ENCODE measurements at regions not wholly inside any gene's neighbourhood (a gene's known extent, or its start where the extent isn't known, plus 50 kb on each side); places are given as distances from the start of the nearest gene placed in this dataset.

DNA sequence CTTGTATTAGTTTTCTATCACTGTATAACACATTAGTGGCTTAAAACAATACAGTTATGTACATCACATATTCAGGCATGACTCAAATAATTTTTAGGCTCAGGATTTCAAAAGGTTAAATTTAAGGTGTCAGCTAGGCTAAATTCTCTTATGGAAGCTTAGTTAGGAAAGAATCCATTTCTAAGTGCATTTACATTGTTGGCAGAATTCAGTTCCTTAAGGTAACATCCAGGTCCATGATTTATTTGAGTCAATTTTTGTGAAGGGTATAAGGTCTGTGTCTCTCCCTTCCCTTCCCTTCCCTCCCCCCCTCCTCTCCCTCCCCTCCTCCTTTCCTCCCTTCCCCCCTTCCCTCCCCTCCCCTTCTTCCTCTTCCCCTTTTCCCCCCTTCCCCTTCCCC is 399.0 kb upstream of the CNTN5 start:
- Histone ChIP-seq H3K4me2 (ENCODE audit: low read length) (no peak overlapping the region), H3K79me2 (ENCODE audit: insufficient read depth, low read length) (no peaks in the 10 kb centered on the region), H2AFZ (ENCODE audit: low read length) (no peak overlapping the region), H4K20me1 (ENCODE audit: insufficient read depth, low read length) (no peaks in the 10 kb centered on the region), H3K4me3 (ENCODE audit: low read depth, low read length, poor library complexity, severe bottlenecking) (no peak overlapping the region), H3K9ac (ENCODE audit: low read length) (no peak overlapping the region), H3K4me1 (ENCODE audit: insufficient read depth, low read length, severe bottlenecking) (no peaks in the 10 kb centered on the region), H3F3A (ENCODE audit: insufficient read depth, low read length) (no peaks in the 10 kb centered on the region), H3K27me3 (ENCODE audit: insufficient read depth, low read length) (no peaks in the 10 kb centered on the region), H3K9me2 (ENCODE audit: low read depth, low read length) (no peaks in the 10 kb centered on the region), H3K36me3 (ENCODE audit: insufficient read depth, low read length) (no peaks in the 10 kb centered on the region), H3K27ac (ENCODE audit: low read depth, low read length, poor library complexity, severe bottlenecking) (no peak overlapping the region), H3K9me3 (ENCODE audit: low read length) (no peaks in the 10 kb centered on the region)
- TF ChIP-seq, protein P1, sequence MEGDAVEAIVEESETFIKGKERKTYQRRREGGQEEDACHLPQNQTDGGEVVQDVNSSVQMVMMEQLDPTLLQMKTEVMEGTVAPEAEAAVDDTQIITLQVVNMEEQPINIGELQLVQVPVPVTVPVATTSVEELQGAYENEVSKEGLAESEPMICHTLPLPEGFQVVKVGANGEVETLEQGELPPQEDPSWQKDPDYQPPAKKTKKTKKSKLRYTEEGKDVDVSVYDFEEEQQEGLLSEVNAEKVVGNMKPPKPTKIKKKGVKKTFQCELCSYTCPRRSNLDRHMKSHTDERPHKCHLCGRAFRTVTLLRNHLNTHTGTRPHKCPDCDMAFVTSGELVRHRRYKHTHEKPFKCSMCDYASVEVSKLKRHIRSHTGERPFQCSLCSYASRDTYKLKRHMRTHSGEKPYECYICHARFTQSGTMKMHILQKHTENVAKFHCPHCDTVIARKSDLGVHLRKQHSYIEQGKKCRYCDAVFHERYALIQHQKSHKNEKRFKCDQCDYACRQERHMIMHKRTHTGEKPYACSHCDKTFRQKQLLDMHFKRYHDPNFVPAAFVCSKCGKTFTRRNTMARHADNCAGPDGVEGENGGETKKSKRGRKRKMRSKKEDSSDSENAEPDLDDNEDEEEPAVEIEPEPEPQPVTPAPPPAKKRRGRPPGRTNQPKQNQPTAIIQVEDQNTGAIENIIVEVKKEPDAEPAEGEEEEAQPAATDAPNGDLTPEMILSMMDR (IDR thresholded peaks at IDR 0.05; ENCODE audit: low read length): no peak
- TF ChIP-seq EZH2 (IDR thresholded peaks at IDR 0.05; ENCODE audit: borderline replicate concordance, low read length): no peak

DNA sequence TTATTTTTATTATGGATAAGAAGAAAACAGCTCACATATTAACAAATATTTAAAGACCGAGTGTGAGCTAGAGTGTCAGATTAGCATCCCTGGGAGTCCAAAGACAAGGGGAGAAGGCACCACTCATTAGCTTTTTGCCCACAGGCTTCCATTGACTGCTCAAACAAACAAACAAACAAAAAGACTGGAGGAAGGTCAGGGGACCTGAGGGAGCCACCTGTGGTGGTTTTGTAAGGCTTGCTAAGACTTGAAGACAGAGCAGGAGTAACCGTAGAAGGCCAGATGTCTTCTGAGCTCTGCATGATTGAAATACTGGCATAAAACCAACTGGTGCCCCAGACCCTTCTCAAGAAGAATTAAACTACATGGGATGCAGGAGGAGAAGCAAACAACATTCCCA is 395.2 kb upstream of the CNTN5 start:
- TF ChIP-seq EZH2 (IDR thresholded peaks at IDR 0.05; ENCODE audit: borderline replicate concordance, low read length): no peak
- TF ChIP-seq, protein P1 (IDR thresholded peaks at IDR 0.05; ENCODE audit: low read length): no peak
- Histone ChIP-seq H3K27ac (ENCODE audit: low read depth, low read length, poor library complexity, severe bottlenecking) (no peak overlapping the region), H2AFZ (ENCODE audit: low read length) (no peak overlapping the region), H4K20me1 (ENCODE audit: insufficient read depth, low read length) (no peaks in the 10 kb centered on the region), H3K79me2 (ENCODE audit: insufficient read depth, low read length) (no peaks in the 10 kb centered on the region), H3K9me3 (ENCODE audit: low read length) (no peaks in the 10 kb centered on the region), H3K9me2 (ENCODE audit: low read depth, low read length) (no peaks in the 10 kb centered on the region), H3K36me3 (ENCODE audit: insufficient read depth, low read length) (no peaks in the 10 kb centered on the region), H3K4me3 (ENCODE audit: low read depth, low read length, poor library complexity, severe bottlenecking) (no peak overlapping the region), H3K4me1 (ENCODE audit: insufficient read depth, low read length, severe bottlenecking) (no peaks in the 10 kb centered on the region), H3K4me2 (ENCODE audit: low read length) (no peak overlapping the region), H3F3A (ENCODE audit: insufficient read depth, low read length) (no peaks in the 10 kb centered on the region), H3K9ac (ENCODE audit: low read length) (no peak overlapping the region), H3K27me3 (ENCODE audit: insufficient read depth, low read length) (no peaks in the 10 kb centered on the region)

DNA sequence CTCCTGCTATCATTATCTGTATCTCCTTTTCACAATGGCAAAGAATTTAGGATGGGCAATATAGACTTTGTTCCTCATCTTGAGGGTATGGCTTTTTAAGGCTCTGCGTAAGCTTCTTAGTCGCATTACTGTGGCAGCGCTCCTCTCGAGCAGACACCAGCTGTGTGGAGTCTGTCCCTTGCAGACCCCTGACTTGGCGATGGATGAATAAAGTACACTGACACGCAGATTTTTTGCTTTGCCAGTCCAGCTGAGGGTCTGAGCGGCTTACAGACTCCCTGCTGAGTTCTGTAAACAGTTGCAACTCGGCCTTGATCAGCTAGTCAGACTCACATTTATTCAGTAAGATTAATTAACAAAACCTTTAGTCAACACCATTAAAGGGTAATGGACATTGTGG is 390.0 kb upstream of the CNTN5 start:
- no peak overlapping the region for H2AFZ ChIP-seq (ENCODE audit: low read length)
- H3K4me2 ChIP-seq (ENCODE audit: low read length): no peak overlapping the region
- TF ChIP-seq, protein P1 (IDR thresholded peaks at IDR 0.05; ENCODE audit: low read length): no peak
- no peak for TF ChIP-seq EZH2 (IDR thresholded peaks at IDR 0.05; ENCODE audit: borderline replicate concordance, low read length)
- H4K20me1 ChIP-seq (ENCODE audit: insufficient read depth, low read length): no peaks in the 10 kb centered on the region
- no peak overlapping the region for H3K9ac ChIP-seq (ENCODE audit: low read length)
- H3K27ac ChIP-seq (ENCODE audit: low read depth, low read length, poor library complexity, severe bottlenecking): no peak overlapping the region
- H3F3A ChIP-seq (ENCODE audit: insufficient read depth, low read length): no peaks in the 10 kb centered on the region
- no peaks in the 10 kb centered on the region for H3K9me2 ChIP-seq (ENCODE audit: low read depth, low read length)
- H3K4me3 ChIP-seq (ENCODE audit: low read depth, low read length, poor library complexity, severe bottlenecking): no peak overlapping the region
- no peaks in the 10 kb centered on the region for H3K27me3 ChIP-seq (ENCODE audit: insufficient read depth, low read length)
- no peaks in the 10 kb centered on the region for H3K9me3 ChIP-seq (ENCODE audit: low read length)
- H3K36me3 ChIP-seq (ENCODE audit: insufficient read depth, low read length): no peaks in the 10 kb centered on the region
- no peaks in the 10 kb centered on the region for H3K79me2 ChIP-seq (ENCODE audit: insufficient read depth, low read length)
- no peaks in the 10 kb centered on the region for H3K4me1 ChIP-seq (ENCODE audit: insufficient read depth, low read length, severe bottlenecking)
